ENCODE measurements at regions not wholly inside any gene's neighbourhood (a gene's known extent, or its start where the extent isn't known, plus 50 kb on each side); places are given as distances from the start of the nearest gene placed in this dataset.

DNA sequence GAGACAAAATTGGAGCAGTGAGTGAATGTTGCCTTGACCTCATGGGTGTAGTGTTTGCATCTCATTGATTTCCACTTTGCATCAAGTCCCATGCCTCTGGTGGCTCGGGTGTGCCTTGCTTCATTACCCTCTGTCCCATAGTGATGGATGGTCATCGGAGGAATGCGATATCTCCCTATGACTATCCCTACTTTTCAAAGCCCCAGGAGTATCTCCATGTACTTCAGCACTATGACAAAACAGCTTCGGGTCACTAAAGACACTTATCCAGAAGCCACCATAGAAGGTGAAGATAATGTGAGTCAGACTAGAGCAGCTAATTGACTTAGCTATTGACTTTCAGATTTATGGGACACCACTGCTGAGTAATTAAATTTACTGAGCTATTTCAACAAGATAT, 355.1 kb upstream of the CCDC196 start:
- TF ChIP-seq, protein P1, sequence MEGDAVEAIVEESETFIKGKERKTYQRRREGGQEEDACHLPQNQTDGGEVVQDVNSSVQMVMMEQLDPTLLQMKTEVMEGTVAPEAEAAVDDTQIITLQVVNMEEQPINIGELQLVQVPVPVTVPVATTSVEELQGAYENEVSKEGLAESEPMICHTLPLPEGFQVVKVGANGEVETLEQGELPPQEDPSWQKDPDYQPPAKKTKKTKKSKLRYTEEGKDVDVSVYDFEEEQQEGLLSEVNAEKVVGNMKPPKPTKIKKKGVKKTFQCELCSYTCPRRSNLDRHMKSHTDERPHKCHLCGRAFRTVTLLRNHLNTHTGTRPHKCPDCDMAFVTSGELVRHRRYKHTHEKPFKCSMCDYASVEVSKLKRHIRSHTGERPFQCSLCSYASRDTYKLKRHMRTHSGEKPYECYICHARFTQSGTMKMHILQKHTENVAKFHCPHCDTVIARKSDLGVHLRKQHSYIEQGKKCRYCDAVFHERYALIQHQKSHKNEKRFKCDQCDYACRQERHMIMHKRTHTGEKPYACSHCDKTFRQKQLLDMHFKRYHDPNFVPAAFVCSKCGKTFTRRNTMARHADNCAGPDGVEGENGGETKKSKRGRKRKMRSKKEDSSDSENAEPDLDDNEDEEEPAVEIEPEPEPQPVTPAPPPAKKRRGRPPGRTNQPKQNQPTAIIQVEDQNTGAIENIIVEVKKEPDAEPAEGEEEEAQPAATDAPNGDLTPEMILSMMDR (IDR thresholded peaks at IDR 0.05) = no peak
- no peak for TF ChIP-seq POLR2A (IDR thresholded peaks at IDR 0.05)

Data from body of pancreas (tissue), 4 donors.